Kidney tubule cell (primary cell): ENCODE measurements at regions not wholly inside any gene's neighbourhood (a gene's known extent, or its start where the extent isn't known, plus 50 kb on each side); places are given as distances from the start of the nearest gene placed in this dataset.
"Not testable (repeated sequence)": the region's sequence is repeated elsewhere in the genome, so short reads cannot be mapped to it uniquely, and the experiment has no call there.

Experiments
- DNase-seq: peaks from one replicate; pipeline ENCODE4 v3.0.0-alpha.2; 2018; ENCODE audit warnings: low spot score

DNA sequence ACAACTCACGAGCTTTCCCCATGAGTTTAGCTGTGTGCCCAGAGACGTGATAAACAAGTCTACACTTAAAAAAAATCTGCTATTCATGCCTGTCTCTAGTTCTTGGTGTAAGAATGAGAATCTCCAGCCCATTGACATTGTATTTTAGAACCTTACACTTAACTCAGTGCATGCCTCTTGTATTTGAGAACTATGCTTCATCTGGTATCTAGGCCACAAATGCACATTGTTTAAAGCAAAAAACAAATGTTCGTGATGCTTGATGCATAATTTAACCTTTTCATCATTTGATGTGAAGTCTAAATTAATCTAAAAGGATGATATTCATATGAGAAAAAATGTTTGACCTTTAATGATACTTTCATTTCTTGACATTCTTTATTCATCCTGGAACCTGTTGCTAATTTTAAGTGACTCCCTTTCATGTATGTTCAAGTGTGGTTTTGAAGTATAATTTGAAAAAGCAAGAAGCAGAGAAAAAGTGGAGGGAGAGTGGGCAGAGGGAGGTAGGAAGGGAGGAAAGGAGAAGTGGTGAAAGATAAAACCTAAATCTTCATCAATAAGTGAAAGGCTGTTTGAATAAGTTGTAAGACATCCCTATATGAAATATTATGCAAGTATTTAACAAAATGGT, 116.9 kb downstream of the PFDN4 start:
- DNase-seq = no peak

- DNase-seq = no peak
Measured at GRCh38 chr20:54335299-54335698, 127.4 kb downstream of the PFDN4 start.

GRCh38 chr20:54337144-54337543, 129.3 kb downstream of the PFDN4 start:
- DNase-seq = peak; percentile 14

GRCh38 chr20:54339093-54339492, 131.2 kb downstream of the PFDN4 start:
- no peak for DNase-seq

GRCh38 chr20:54340206-54340605, 132.3 kb downstream of the PFDN4 start:
- DNase-seq = no peak

GRCh38 chr20:54340667-54341081, 132.8 kb downstream of the PFDN4 start:
- DNase-seq = peak; percentile 66

- no peak for DNase-seq
Measured at GRCh38 chr20:54342258-54342920, 133.0 kb upstream of the DOK5 start.

GRCh38 chr20:54343099-54343498, 132.3 kb upstream of the DOK5 start:
- DNase-seq = no peak

- no peak for DNase-seq
Measured at GRCh38 chr20:54343634-54344033, 131.8 kb upstream of the DOK5 start.

GRCh38 chr20:54344832-54345231, 130.6 kb upstream of the DOK5 start:
- DNase-seq = no peak

DNA sequence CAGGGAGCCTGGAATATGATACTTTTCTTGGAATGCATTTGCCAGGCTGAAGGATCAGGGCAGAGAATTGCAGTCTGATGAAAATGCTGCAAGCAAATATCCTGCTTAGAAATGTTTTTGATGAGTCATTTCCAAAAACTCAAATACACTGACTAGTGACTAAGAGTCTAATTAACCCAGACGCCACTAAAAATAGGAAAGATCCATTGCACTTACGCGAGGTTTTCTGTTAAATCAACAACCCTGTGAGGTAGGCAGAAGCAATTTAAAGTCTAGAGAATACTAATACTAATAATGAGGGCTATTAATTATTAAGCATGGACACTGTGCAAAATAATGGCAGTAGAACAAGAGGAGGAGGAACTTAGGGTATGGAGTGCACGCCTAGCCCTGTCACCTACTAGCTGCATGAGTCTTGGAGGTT, 130.1 kb upstream of the DOK5 start:
- DNase-seq = peak; percentile 87

DNA sequence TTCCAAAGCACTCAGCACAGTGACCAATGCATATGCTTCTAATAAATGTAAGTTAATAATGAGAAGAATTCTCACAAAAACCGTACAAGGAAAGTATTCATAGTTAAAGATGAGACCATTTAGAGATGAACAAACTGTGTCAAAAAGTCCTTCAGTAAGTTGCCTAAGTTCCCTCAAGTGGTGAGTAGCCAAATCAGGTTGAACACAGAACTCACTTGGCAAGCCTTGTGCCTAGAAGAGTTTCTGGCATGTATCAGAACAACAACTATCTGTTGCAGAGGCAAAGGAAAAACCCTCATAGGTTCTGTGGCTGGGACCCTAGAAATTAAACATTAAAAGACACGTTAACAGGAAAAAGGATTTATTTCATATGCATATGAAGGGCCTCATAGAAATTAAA, 129.6 kb upstream of the DOK5 start:
- DNase-seq = peak; percentile 50

GRCh38 chr20:54346276-54346675, 129.1 kb upstream of the DOK5 start:
- peak; percentile 59 for DNase-seq

DNA sequence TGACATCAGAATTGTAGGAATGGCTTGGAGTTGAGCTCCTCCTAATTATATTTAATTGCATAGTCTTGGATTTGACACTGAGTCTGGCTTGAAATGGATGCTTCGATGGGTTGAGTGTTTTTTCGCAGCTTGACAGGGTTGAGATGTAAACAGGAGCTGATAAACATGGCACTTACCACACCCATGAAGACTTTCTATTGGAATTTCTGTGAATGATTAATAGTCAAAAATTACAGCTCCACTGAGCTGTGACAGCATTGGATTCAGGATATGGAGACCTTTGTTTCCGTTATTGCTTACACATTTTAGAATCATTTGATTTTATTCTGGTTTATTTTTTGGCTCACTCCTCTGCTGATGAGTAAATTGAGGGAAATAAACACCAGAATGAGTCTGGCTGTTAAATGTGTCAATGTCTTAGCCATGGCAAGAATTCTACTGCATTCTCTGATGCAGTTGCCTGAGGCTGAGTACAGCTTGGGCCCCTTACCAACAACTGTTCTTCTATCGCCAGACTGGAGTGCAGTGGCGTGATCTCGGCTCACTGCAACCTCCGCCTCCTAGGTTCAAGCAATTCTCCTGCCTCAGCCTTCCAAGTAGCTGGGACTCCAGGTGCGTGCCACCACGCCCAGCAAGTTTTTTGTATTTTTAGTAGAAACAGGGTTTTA, 128.1 kb upstream of the DOK5 start:
- DNase-seq = peak; percentile 94

GRCh38 chr20:54350415-54350814, 125.0 kb upstream of the DOK5 start:
- no peak for DNase-seq

DNA sequence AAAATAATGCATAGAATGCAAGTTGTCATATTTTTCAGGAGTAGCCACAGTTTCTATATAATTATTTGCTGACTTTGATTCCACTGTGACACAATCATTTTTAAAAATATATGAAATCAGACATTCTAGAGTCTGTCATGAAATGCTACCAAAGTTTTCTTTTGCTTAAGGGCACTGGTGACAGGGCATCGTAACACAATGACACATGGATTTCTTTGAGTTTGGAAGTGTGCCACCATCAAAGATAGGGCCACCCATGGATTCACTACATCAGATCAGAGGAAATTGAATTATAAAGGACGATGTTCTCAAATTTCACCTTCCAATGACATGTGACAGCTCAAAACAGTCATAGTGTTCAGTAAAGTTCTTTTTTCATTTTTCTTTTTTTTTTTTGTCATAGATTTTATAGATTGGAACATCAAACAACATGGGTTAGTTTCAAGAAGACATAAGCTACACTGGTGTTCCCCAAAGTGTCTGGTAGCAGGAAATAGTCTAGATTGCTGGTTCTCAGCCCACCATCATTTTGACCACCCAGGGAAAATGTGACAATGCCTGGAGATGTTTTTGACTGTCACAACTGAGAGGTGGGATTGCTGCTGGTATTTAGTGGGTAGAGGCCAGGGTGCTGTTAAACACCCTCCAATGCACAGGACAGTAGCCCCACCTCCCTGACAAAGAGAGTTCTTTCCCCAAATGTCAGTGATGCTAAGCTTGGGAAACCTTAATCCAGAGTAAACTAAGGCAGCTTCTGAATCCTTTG, 123.8 kb upstream of the DOK5 start:
- DNase-seq = no peak

GRCh38 chr20:54352541-54352940, 122.9 kb upstream of the DOK5 start:
- DNase-seq = not testable (repeated sequence)

- DNase-seq = no peak
Measured at GRCh38 chr20:54353292-54353691, 122.1 kb upstream of the DOK5 start.

DNA sequence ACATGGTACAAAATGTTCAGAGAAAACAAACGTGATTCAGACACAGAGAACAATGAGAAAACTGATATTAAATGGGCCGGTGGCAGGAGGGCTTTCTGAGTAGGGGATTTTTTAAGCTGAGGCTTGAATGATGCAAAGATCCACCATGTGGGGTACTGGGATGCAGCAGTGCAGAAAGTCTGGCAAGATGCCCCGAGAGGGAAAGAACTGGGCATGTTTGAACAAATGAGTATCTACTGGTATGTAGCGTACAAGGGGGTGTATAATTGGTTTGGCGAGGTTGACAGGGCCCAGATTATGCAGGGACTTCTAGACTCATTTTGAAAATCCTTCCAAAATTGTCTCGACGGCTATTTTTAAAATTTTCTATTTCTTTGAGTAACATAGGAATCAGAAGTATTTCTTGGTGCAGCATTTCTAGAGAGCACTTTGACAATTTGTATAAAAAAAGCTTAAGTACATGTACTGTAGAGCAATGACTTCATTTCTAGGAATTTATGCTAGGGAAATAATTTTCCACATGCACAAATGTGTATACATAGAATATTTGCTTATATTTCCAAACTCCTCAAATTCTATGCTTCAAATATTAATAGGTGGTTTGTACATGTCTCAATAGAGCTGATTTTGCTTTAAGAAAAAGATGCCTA, 119.6 kb upstream of the DOK5 start:
- peak; percentile 31 for DNase-seq

DNA sequence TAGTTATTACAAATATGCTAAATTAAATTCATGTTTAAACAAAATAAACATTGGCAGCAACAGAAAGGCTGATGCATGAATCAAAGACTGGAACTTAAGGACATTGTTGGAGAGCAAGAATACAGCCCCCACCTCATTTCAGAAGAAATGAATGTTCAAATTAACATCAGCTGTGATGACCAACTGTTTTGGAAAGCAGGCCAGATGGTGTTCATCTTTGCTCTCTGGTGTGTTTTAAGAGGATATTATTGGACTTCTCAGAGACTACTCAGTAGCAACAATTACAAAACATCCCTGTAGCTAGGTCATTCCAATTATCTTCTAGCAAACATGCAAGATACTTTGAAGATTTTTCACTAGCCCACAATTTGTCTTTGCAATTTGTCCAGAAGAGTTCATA, 118.6 kb upstream of the DOK5 start:
- no peak for DNase-seq

GRCh38 chr20:54361475-54361874, 113.9 kb upstream of the DOK5 start:
- no peak for DNase-seq

- DNase-seq = no peak
Measured at GRCh38 chr20:54362283-54362682, 113.1 kb upstream of the DOK5 start.
